C4-2B (cell line): ENCODE measurements at regions not wholly inside any gene's neighbourhood (a gene's known extent, or its start where the extent isn't known, plus 50 kb on each side); places are given as distances from the start of the nearest gene placed in this dataset.

ENCODE experiments used
- ZFX ChIP-seq: fragments of 450-650 bp; IDR thresholded peaks from 2 replicates; pipeline ENCODE4 v1.6.1; 2017
- TF ChIP-seq, protein P1 (sequence below): fragments of 450-650 bp; conservative IDR thresholded peaks from 2 replicates; pipeline ENCODE4 v1.5.1; 2017; ENCODE audit warnings: mild to moderate bottlenecking

DNA sequence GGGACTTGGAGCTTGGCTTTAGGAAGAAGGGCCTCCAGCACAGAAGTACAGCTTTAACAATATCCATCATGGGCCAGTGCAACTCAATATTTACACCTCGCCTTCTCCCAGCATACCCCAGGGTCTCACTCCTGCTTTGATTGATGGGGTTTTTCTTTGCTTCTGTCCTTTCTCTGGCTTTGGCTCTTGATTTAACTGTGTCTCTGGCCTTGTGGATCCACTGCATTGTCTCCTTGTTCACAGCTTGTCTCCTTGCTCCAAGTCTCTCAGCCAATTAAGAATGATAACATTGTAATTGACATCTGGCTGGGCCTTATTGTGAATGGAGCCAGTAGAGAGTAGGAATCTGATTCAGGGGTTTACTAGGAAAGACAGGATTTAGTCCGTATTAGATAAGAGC is 1019.5 kb downstream of the TMEM182 start:
- TF ChIP-seq, protein P1, sequence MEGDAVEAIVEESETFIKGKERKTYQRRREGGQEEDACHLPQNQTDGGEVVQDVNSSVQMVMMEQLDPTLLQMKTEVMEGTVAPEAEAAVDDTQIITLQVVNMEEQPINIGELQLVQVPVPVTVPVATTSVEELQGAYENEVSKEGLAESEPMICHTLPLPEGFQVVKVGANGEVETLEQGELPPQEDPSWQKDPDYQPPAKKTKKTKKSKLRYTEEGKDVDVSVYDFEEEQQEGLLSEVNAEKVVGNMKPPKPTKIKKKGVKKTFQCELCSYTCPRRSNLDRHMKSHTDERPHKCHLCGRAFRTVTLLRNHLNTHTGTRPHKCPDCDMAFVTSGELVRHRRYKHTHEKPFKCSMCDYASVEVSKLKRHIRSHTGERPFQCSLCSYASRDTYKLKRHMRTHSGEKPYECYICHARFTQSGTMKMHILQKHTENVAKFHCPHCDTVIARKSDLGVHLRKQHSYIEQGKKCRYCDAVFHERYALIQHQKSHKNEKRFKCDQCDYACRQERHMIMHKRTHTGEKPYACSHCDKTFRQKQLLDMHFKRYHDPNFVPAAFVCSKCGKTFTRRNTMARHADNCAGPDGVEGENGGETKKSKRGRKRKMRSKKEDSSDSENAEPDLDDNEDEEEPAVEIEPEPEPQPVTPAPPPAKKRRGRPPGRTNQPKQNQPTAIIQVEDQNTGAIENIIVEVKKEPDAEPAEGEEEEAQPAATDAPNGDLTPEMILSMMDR, result no peak
- no peak for TF ChIP-seq ZFX
